Skeletal muscle satellite cell (primary cell): ENCODE measurements at regions not wholly inside any gene's neighbourhood (a gene's known extent, or its start where the extent isn't known, plus 50 kb on each side); places are given as distances from the start of the nearest gene placed in this dataset.

Experiments used
- H3K27me3 ChIP-seq: 2 replicates; pipeline ENCODE4 v1.7.0; 2013; ENCODE audit warnings: low read length; ENCODE audit not compliant: control insufficient read depth, insufficient read depth
- H3K36me3 ChIP-seq: 2 replicates; pipeline ENCODE4 v1.7.0; 2013; ENCODE audit warnings: mild to moderate bottlenecking, control low read depth, low read length; ENCODE audit not compliant: insufficient read depth
- H3K4me1 ChIP-seq: 2 replicates; pipeline ENCODE4 v1.7.0; 2013; ENCODE audit warnings: low read length; ENCODE audit not compliant: control insufficient read depth, insufficient read depth
- H3K4me2 ChIP-seq: 2 replicates; pipeline ENCODE4 v1.7.0; 2013; ENCODE audit warnings: mild to moderate bottlenecking, low read length
- H3K4me3 ChIP-seq: 2 replicates; pipeline ENCODE4 v1.7.0; 2013; ENCODE audit warnings: low read length
- H3K9ac ChIP-seq: 2 replicates; pipeline ENCODE4 v1.7.0; 2013; ENCODE audit warnings: mild to moderate bottlenecking, low read depth, low read length, moderate library complexity
- H3K9me3 ChIP-seq: replicated peaks from 2 replicates; pipeline ENCODE4 v1.7.0; 2013; ENCODE audit warnings: mild to moderate bottlenecking, control low read depth, low read length

DNA sequence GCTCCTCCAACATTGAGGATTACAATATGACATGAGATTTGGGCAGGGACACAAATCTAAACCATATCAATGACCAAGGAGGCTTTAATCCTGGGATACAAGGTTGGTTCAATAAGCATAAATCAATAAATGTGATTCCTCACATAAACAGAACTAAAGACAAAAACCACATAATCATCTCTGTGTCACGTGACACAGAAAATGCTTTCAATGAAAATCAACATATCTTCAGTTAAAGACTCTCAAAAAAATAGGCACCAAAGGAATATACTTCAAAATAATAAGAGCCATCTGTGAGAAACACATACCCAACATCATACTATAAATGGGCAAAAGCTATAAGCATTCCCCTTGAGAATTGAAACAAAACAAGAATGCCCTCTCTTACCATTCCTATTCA is 604.9 kb downstream of the SEMA5A start:
- Histone ChIP-seq H3K4me2 (no peak overlapping the region), H3K36me3 (no peaks in the 10 kb centered on the region), H3K4me1 (peaks cover 8% of the 10 kb centered on the region), H3K9me3 (no peaks in the 10 kb centered on the region), H3K9ac (no peak overlapping the region), H3K27me3 (no peaks in the 10 kb centered on the region), H3K4me3 (no peak overlapping the region)

DNA sequence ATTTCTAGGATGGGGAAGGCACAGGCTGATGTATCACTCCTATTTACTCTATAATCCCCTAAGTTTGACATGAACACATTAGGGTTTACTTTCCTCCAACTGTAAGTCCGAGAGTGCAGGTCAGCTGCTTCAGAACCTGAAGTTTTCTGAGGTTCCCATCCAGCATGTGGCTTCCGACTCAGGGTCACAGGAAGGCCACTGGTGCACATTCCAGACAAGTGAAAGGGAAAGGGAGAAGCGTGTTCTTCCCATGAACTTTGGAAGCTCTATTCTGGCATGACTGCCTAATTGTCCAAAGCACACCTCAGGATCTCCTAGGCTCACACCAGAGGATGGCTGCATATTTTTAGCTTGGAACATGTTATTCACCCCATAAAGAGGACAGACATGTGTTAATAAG is 602.6 kb downstream of the SEMA5A start:
- Histone ChIP-seq H3K4me3 (no peak overlapping the region), H3K4me2 (no peak overlapping the region), H3K36me3 (no peaks in the 10 kb centered on the region), H3K27me3 (no peaks in the 10 kb centered on the region), H3K9ac (no peak overlapping the region), H3K4me1 (peaks cover 8% of the 10 kb centered on the region), H3K9me3 (no peaks in the 10 kb centered on the region)

DNA sequence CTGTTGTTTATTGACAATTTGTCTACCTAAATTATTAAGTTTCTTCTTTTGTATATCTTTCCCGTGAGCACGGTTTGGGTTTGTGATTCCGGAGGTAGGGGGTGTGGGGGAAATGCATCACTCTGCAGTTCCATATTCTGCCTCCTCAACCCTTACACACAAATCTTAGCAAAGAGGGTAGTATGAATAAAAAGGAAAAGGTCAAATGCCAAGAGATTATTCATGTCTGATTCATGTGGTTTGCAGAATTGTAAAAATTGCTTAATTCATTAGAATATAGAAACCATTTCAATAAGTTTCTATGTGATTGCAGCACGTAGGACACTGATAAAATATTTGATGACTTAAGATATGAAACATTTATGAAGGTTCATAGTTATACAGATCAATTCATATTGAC is 601.9 kb downstream of the SEMA5A start:
- Histone ChIP-seq H3K4me1 (peaks cover 8% of the 10 kb centered on the region), H3K4me3 (no peak overlapping the region), H3K27me3 (no peaks in the 10 kb centered on the region), H3K36me3 (no peaks in the 10 kb centered on the region), H3K9ac (no peak overlapping the region), H3K9me3 (no peaks in the 10 kb centered on the region), H3K4me2 (no peak overlapping the region)

DNA sequence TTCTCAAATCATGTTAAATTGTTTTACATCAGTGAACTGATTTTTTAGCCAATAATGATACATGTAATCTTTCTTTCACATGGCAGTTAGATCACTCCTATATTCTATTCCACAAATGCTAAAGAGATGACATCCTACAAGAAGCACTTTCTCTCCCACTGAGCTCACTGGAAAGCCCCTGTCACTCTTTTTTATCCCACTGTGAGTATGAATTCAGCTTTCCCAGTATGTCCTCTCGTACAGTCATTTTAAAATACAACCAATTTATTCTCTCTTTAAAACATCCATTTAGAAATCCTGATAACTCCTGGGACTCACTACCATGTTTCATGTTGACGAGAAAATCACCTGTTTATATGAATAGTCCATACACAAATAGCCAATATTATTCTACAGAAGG is 599.9 kb downstream of the SEMA5A start:
- Histone ChIP-seq H3K4me2 (no peak overlapping the region), H3K4me1 (peaks cover 8% of the 10 kb centered on the region), H3K4me3 (no peak overlapping the region), H3K9me3 (no peaks in the 10 kb centered on the region), H3K27me3 (no peaks in the 10 kb centered on the region), H3K9ac (no peak overlapping the region), H3K36me3 (no peaks in the 10 kb centered on the region)

DNA sequence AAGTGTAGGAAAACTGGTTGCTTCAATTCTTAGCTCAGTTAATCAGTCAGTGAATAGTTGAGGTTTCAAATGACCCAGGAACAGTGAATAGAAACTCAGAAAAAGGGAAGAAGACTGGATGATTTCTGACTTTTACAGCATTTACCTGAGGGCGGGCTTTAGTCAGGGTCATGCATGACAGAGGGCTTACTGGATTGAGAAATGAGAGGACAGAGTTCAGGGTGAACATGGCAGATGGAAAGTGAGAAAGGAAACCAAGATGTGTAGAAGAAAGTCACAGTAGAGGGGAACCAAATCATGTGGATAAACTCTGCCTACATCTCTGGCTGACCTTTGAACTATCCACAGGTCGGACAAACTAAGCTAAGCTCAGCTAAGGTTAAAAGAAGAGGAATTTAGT is 596.0 kb downstream of the SEMA5A start:
- H3K36me3 ChIP-seq: no peaks in the 10 kb centered on the region
- no peak overlapping the region for H3K4me2 ChIP-seq
- no peaks in the 10 kb centered on the region for H3K27me3 ChIP-seq
- H3K9me3 ChIP-seq: no peaks in the 10 kb centered on the region
- no peaks in the 10 kb centered on the region for H3K4me1 ChIP-seq
- no peak overlapping the region for H3K9ac ChIP-seq
- H3K4me3 ChIP-seq: no peak overlapping the region

DNA sequence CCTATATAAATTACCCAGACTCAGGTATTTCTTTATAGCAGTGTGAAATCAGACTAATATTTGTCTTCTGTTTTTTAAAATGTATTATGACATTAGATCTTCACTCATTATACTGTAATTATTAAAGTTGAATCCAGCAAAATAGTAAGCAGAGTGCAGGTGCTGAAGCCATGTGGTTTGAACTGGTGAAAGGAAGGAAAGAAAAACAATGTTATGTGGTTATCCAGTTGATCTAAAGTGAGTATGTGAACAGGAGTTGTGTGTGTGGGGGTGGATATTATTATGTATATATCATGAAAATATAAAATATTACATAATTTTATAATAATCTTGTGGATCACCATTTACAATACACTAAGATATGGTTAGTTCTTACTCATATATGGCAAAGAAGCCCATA is 593.7 kb downstream of the SEMA5A start:
- H3K36me3 ChIP-seq: no peaks in the 10 kb centered on the region
- H3K4me1 ChIP-seq: no peaks in the 10 kb centered on the region
- H3K9ac ChIP-seq: no peak overlapping the region
- H3K9me3 ChIP-seq: no peaks in the 10 kb centered on the region
- no peak overlapping the region for H3K4me2 ChIP-seq
- H3K4me3 ChIP-seq: no peak overlapping the region
- no peaks in the 10 kb centered on the region for H3K27me3 ChIP-seq

DNA sequence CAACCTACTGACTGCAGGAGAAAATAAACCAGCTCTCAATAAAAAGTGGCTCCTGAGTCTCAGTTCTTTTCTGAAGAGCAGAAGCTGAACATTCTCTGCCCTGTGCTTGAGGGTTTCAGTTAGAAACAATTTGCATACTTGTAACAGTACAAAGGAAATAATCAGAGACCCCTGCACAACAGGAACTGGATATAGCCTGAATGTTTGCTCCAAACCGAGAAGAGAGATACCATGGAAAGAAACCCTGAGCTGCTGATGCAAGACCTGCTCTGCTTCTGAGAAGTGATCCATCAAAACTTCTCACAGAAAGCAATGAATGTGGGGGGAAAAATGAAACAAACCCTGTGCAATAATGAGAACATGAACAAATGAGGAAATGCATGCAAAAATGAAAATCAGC is 592.9 kb downstream of the SEMA5A start:
- Histone ChIP-seq H3K4me2 (no peak overlapping the region), H3K4me3 (no peak overlapping the region), H3K4me1 (no peaks in the 10 kb centered on the region), H3K9me3 (no peaks in the 10 kb centered on the region), H3K36me3 (no peaks in the 10 kb centered on the region), H3K27me3 (no peaks in the 10 kb centered on the region), H3K9ac (no peak overlapping the region)

DNA sequence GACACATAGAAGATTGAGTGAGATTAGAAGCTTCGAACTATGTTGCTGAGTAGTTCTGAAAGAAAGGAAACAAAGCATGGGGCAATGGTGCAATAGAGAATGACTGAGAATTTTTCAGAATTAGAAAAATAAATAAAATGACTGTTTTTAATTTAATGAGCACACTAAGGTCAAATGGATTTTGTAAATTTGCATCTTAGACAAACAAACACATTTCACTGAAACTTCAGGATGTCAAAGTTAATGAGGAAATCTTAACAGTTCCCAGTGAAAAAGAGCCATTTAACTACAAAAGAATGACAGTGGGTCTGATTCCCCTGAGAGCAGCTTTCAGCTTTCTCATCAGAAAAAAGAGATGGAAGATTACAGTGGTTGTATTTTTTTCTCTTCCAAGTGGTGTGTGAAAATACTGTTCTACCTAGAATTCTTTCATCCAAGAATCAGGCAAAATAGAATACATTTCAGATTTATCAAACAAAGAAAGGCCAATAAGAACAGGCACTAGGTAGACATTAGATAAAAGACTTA is 591.9 kb downstream of the SEMA5A start:
- Histone ChIP-seq H3K36me3 (no peaks in the 10 kb centered on the region), H3K4me2 (no peak overlapping the region), H3K4me3 (no peak overlapping the region), H3K4me1 (no peaks in the 10 kb centered on the region), H3K9ac (no peak overlapping the region), H3K9me3 (no peaks in the 10 kb centered on the region), H3K27me3 (no peaks in the 10 kb centered on the region)

DNA sequence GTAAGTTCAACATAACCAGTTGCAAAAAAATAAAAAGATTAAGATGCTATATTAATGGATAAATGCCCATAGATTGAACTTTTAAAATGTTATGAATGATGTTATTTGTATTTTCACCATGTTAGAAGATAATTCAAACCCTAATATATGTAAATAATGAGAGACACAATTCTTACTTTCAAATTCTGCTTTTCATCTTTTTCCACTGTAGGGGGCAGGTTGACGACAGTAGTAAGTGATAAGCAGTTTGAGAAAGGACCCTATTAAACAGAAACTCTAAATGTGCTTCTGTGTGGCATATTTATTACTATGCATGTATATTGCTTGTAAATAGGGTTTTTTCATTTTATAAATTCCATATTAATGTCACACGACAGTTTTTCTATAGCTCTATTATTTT is 591.1 kb downstream of the SEMA5A start:
- no peaks in the 10 kb centered on the region for H3K4me1 ChIP-seq
- H3K27me3 ChIP-seq: no peaks in the 10 kb centered on the region
- H3K4me3 ChIP-seq: no peak overlapping the region
- no peaks in the 10 kb centered on the region for H3K36me3 ChIP-seq
- no peaks in the 10 kb centered on the region for H3K9me3 ChIP-seq
- H3K4me2 ChIP-seq: no peak overlapping the region
- H3K9ac ChIP-seq: no peak overlapping the region

DNA sequence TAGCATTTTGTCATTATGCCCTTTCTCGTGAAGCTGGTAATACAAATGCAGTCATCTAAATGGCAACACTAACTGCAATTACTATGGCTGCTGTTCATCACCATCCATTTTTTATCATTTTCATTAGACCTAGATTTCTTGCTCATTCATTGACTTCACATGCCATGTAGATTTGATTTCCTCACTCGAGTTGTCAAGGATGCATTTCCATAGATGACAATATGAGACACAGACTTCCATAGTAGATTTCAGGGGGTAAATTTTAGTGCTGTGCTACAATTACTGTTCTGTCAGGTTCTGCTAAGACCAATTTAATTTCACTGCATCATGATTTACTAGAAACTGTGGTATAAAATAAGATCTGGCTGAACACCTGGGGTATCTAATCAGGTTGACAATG is 589.2 kb downstream of the SEMA5A start:
- H3K4me3 ChIP-seq: no peak overlapping the region
- no peak overlapping the region for H3K9ac ChIP-seq
- no peaks in the 10 kb centered on the region for H3K4me1 ChIP-seq
- no peak overlapping the region for H3K4me2 ChIP-seq
- H3K36me3 ChIP-seq: no peaks in the 10 kb centered on the region
- no peaks in the 10 kb centered on the region for H3K27me3 ChIP-seq
- no peaks in the 10 kb centered on the region for H3K9me3 ChIP-seq

DNA sequence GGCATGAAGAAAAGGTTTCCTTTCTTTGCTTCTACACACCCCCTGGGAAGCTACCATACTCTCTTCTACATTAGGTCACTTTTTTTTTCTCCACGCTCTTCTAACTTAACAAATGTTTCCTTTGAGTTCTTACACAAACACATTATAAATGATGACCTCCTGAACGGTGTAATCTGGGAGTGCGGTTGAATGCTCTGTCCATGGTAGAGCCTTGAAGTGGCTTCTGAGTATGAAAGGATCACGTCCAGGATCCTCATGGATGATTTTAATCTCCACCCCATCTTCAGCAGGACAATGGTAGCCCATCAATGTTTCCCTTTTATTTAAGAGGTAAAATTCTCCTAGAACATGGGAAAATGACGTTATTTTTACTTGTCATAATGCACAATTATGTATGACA is 587.3 kb downstream of the SEMA5A start:
- Histone ChIP-seq H3K27me3 (no peaks in the 10 kb centered on the region), H3K4me1 (no peaks in the 10 kb centered on the region), H3K9me3 (no peaks in the 10 kb centered on the region), H3K4me3 (no peak overlapping the region), H3K4me2 (no peak overlapping the region), H3K9ac (no peak overlapping the region), H3K36me3 (no peaks in the 10 kb centered on the region)

DNA sequence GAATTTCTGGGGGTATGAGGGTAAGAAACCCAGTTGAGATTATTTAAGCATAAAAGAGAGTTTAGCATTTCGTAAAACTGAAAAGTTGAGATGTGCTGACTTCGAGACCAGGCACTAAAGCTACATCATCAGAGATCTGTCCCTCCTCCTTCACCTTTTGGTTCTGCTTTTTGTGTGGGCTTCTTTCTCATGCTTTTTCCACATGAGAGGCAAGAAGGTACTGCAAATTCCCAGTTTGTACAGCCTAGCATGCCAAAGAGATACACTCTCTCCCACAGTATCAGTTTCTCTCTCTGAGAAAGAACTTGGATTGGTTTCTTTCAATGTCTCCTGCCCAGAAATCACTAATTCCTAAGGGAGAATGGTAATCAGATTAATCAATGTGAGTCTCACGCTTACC is 584.7 kb downstream of the SEMA5A start:
- Histone ChIP-seq H3K4me2 (no peak overlapping the region), H3K4me1 (no peaks in the 10 kb centered on the region), H3K27me3 (no peaks in the 10 kb centered on the region), H3K9ac (no peak overlapping the region), H3K9me3 (no peaks in the 10 kb centered on the region), H3K36me3 (no peaks in the 10 kb centered on the region), H3K4me3 (no peak overlapping the region)
